22Rv1 (cell line): ENCODE measurements at regions not wholly inside any gene's neighbourhood (a gene's known extent, or its start where the extent isn't known, plus 50 kb on each side); places are given as distances from the start of the nearest gene placed in this dataset.

ENCODE experiments used
- ZFX ChIP-seq: fragments of 450-650 bp; IDR thresholded peaks from 2 replicates; pipeline ENCODE4 v1.6.1; 2017; ENCODE audit warnings: antibody characterized with exemption, borderline replicate concordance
- TF ChIP-seq, protein P1 (sequence below): fragments of 450-650 bp; IDR thresholded peaks from 2 replicates; pipeline ENCODE4 v1.5.1; 2017; ENCODE audit warnings: mild to moderate bottlenecking

DNA sequence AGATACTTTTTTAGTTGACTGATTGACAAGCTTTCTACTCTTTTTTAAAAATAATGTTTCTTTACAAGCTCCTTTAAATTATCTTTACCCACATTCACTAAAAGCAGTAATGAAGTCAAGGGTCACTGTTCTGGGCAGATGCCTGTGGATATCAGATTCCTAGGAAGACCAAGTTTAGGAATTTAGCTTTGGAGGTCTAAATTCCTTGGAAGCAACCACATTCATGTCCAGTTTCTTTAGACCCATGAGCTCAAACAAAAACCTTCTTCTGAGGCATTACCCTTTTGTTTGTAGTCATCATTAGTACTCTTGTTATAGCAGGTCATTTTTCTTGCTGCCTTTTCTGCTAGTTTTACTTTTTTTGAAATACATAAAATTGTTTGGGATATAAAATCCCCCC is 462.9 kb upstream of the JAG1 start:
- TF ChIP-seq, protein P1, sequence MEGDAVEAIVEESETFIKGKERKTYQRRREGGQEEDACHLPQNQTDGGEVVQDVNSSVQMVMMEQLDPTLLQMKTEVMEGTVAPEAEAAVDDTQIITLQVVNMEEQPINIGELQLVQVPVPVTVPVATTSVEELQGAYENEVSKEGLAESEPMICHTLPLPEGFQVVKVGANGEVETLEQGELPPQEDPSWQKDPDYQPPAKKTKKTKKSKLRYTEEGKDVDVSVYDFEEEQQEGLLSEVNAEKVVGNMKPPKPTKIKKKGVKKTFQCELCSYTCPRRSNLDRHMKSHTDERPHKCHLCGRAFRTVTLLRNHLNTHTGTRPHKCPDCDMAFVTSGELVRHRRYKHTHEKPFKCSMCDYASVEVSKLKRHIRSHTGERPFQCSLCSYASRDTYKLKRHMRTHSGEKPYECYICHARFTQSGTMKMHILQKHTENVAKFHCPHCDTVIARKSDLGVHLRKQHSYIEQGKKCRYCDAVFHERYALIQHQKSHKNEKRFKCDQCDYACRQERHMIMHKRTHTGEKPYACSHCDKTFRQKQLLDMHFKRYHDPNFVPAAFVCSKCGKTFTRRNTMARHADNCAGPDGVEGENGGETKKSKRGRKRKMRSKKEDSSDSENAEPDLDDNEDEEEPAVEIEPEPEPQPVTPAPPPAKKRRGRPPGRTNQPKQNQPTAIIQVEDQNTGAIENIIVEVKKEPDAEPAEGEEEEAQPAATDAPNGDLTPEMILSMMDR, result no peak
- no peak for TF ChIP-seq ZFX
